GM19025 (cell line): ENCODE measurements at regions not wholly inside any gene's neighbourhood (a gene's known extent, or its start where the extent isn't known, plus 50 kb on each side); places are given as distances from the start of the nearest gene placed in this dataset.

Source experiments
- ATAC-seq: cut with Tn5 transposase; IDR thresholded peaks from one replicate; pipeline ENCODE4 v1.9.1; 2021; ENCODE audit warnings: mild to moderate bottlenecking, low read depth, moderate library complexity; ENCODE audit not compliant: unreplicated experiment

GRCh38 chr11:91786097-91786496 is 438.5 kb upstream of the FAT3 start:
- no peak for ATAC-seq

DNA sequence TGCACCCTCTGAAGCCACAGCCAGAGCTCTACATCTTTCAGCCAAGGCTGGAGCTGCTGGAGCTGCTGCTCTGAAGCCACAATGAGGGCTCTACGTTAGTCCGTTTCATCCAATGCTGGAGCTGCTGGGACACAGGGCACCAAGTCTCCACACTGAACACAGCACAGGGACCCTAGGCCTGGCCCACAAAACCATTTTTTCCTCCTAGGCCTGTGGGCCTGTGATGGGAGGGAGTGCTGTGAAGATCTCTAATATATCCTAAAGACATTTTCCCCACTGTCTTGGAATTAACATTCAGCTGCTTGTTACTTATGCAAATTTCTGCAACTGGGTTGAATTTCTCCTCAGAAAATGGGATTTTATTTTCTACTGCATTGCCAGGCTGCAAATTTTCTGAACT is 441.4 kb upstream of the FAT3 start:
- ATAC-seq, result no peak

DNA sequence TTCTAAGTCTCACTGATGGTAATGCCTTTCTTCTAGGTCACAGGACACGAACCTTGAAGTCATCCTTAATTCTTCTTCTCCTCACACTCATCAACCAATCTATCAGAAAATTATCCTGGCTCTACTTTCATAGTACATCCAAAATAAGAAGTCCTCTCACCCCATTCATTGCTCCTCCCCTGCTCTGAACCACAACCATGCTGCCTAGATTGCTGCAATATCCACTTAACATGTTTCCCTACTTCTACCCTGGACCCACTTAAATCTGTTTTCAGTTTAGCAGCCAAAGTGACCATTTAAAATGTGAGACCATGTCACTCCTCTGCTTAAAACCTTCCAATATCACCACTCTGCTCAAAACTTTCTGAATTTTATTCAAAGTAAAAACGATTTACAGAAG is 445.9 kb upstream of the FAT3 start:
- no peak for ATAC-seq

- no peak for ATAC-seq
Measured at GRCh38 chr11:91776655-91777054, 448.0 kb upstream of the FAT3 start.

GRCh38 chr11:91773090-91773489 is 451.5 kb upstream of the FAT3 start:
- no peak for ATAC-seq

DNA sequence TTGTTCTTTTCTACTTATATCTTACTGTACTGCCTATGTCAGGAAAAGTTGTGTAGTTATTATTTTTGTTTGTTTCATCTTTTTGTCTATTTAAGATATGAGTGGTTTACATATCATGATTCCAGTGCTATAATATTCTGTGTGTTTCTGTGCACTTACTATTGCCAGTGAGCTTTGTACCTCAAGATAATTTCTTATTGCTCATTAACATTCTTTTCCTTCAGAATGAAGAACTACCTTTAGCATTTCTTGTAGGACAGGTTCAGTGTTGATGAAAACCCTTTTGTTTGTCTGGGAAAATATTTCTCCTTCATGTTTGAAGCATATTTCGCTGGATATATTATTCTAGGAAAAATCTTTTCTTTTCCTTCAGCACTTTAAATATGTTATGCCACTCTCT is 452.7 kb upstream of the FAT3 start:
- ATAC-seq, result no peak

DNA sequence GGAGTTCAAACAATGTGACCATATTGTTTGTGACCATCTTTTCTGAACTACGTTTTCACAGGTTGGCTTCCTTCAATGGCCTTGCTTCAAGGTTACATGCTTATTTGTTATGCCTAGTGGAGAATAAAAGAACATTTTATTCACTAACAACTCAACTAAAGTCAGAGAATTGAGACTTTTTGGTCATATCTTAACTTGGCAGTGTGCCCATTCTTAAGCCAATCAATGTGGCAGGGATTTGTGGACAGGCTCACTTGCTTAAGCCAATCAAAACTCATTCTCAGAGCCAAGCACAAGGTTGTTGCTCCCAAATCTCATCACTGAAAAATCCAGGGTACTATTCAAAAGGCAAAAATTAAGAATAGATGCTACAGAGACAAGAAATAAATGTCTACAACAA is 455.8 kb upstream of the FAT3 start:
- ATAC-seq, result no peak

DNA sequence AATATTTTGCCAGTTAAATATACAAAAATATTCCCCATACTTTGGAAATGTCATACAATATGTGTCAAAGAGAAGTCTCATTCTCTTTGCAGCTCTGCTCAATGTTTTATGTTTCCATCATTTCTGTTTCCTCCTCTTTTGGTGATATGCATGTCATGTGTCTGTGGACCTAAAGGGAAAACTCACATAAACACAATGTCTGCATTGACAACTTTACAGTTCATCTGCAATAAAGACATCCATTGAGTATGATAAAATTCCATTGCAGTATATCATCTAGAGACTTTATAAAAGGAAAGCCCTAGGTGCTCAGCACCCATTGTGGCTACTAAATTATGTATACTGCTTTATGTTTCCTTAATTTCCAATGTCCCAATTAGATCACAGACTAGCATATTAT is 461.3 kb upstream of the FAT3 start:
- no peak for ATAC-seq

- ATAC-seq, result no peak
Measured at GRCh38 chr11:91761406-91762025, 463.1 kb upstream of the FAT3 start.

DNA sequence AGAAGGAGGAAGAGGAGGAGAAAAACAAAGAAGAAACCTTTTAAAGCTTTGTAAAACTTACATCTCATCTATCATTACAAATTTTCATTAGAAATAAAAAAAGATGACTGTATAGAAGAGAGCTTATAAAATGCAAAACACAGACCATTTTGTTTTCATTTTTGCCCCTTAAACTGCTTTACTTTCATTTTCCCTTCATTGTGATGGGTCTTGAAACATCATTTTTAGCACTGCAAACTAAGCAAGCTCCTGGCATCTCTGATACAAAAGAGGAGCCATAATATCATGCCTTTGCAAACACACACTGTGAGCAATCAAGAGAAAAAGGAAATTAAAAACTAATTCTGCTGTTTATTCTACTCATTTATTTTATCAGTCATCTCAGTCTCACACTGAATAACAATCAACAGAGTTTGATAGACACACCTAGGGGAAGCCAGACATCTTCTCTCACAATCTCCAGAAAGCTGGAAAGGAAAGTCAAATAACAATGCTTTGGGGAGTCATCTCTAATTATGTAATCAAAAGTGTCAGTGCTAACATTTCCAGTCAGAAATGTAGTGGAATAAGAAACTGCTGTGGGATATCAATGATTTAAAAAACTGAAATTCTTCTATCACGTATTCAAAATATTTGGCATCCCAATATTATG is 467.7 kb upstream of the FAT3 start:
- no peak for ATAC-seq

DNA sequence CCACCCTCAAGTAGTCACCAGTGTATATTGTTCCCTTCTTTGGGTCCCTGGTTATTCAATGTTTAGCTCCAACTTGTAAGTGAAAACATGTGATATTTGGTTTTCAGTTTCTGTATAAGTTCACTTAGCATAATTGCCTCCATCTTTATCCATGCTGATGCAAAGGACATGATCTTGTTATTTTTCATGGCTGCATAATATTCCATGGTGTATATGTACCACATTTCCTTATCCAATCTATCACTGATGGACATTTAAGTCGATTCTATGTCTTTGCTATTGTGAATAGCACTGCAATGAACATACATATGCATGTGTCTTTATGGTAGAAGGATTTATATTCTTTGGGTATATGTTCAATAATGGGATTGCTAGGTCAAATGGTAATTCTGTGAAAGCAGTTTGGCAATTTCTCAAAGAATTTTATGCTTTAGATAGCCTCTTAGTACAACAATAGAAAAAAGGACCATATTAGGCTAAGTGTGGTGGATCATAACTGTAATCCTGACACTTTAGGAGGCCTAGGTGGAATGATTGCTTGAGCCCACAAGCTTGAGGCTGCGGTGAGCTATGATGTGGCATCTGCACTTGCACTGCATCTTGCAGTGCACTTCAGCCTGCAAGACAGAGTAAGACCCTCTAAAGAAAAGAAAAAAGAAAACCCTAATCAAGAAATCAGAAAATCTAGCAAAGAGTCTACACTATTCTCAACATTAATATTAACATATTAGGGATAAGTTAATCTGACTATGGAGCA is 468.5 kb upstream of the FAT3 start:
- ATAC-seq, result no peak

- no peak for ATAC-seq
Measured at GRCh38 chr11:91755526-91755925, 469.1 kb upstream of the FAT3 start.

- no peak for ATAC-seq
Measured at GRCh38 chr11:91749251-91749650, 475.4 kb upstream of the FAT3 start.

DNA sequence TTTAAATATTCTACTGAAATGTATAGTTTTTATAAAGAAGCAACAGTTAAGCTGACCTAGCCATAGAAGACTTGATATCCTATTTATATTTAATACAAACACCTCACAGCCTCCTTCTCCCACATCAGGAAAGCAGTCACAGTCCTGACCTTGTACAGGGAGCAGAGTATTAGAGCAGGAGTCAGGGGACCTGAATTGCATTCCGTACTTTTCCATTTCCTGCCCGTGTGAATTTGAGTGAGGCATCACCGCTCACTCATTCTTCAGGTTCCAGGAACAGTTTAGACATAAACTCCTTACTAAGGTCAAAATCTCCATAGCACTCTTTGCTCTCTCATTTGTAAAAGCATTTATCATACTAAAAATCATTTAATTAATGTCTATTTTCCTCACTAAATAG is 482.5 kb upstream of the FAT3 start:
- no peak for ATAC-seq

- ATAC-seq, result no peak
Measured at GRCh38 chr11:91731051-91731450, 493.6 kb upstream of the FAT3 start.

GRCh38 chr11:91730620-91731019 is 494.0 kb upstream of the FAT3 start:
- ATAC-seq, result no peak

GRCh38 chr11:91730057-91730456 is 494.6 kb upstream of the FAT3 start:
- no peak for ATAC-seq

DNA sequence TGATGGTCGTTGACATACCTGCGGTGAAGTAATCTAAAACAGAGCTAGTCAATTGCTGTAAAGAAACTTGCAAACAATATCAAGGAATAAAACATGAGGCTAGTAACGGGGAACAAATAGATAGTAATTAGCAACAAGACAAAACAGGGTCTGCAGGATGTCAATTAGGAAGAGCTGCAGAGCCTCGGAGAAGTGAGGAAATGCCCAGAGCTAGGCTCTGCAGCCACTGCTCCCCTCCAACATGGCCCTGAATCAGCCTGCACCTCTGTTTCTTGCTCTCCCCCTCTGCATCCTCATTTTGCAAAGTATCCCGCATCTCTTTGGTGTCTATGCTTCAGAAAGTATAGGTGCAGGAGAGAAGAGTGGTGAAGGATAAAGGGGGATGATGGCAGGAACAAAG is 507.4 kb upstream of the FAT3 start:
- ATAC-seq, result no peak

DNA sequence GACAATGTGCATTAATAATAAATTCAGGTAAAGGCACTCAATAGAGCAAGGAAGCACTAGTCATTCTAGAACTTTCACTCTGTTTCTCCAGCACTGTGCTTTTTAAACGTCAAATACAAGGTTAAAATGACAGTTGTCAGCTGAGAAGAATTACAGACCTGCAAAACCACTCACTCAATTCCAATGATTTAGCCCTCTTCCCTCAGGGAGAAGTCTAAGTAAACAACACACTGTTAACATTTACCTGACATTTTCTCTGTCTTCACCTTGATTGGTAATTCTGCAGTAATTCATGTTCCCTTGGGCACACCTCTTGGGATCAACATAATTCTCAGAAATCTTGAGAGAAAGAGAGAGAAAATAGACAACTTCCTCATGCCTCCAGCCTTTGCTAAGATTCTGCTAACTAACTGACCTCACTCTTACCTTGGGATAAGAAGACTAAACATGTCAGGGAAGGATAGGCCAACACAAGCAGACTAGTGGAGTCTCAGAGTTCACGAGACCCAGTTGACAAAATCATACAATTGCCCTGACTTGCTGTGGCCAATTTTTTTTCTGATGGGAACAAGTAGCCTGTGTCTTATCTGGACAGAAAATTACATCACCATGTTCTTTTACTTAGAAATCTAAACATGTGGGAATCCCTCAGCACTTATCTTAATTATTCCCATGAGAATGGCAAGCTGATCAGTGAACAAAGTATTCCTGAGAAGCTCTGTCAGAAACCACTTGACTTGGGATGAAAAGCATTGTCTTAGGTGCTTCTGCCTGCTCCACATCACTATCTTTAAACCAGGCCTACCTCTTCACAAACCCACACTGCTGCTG is 516.8 kb upstream of the FAT3 start:
- no peak for ATAC-seq

DNA sequence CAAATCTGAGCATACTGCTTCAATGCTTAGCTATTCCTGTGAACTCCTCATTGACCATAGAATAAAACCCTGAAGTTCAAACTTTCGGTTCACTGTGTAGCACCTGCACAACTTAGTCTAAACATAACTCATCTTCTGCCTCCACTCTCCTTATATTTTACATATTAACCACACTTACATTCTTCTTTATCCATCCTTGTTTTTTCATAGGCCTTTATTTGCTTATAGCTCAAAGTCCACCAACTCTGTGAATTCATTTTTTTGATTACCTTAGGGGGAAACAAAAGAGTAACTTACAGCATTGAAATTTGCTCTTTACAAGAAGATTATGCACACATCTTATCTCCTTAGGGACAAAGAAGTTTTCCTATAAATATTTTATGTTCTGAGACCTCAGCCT is 521.6 kb upstream of the FAT3 start:
- ATAC-seq, result no peak

GRCh38 chr11:91700854-91701253 is 523.8 kb upstream of the FAT3 start:
- no peak for ATAC-seq
